SH-SY5Y (cell line): ENCODE measurements at regions not wholly inside any gene's neighbourhood (a gene's known extent, or its start where the extent isn't known, plus 50 kb on each side); places are given as distances from the start of the nearest gene placed in this dataset.

Experiments used
- GATA2 ChIP-seq: IDR thresholded peaks from 2 replicates; pipeline ENCODE4 v1.6.1; 2011; ENCODE audit warnings: mild to moderate bottlenecking, low read depth, low read length
- GATA3 ChIP-seq: IDR thresholded peaks from 2 replicates; pipeline ENCODE4 v1.6.1; 2011; ENCODE audit warnings: low read depth, mild to moderate bottlenecking, low read length, moderate library complexity

- TF ChIP-seq GATA3, result no peak
- no peak for TF ChIP-seq GATA2
Measured at GRCh38 chr2:17036361-17036760, 370.7 kb upstream of the CYRIA start.

DNA sequence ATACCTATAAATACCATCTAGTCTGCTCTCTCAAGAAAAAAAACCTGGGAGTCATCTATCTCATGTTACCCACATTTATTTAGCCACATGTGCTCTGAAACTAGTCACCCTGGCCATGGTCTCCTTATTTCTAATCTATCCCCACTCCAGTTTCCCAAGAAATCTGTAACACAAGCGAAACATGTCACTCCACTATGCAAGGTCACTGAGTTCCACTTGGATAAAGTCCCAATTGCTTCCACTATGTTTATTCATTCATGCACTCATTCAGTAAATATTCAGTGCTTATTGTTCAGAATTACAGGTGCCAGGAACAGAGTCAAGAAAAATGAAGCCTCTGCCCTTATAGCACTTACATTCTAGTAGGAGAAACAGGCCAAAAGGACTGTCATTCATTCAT, 369.4 kb upstream of the CYRIA start:
- no peak for TF ChIP-seq GATA2
- no peak for TF ChIP-seq GATA3

GRCh38 chr2:17030047-17030446, 364.4 kb upstream of the CYRIA start:
- peak; percentile 95 for TF ChIP-seq GATA2
- peak; percentile 98 for TF ChIP-seq GATA3

- TF ChIP-seq GATA3 (no peak), GATA2 (no peak)
Measured at GRCh38 chr2:17012297-17012696, 346.7 kb upstream of the CYRIA start.

- TF ChIP-seq GATA3, result 0 out of 2 replicates have a peak, but pooled peaks have one; percentile 16
- TF ChIP-seq GATA2, result no peak
Measured at GRCh38 chr2:17010104-17010503, 344.5 kb upstream of the CYRIA start.

- TF ChIP-seq GATA2 (peak; percentile 98), GATA3 (peak; percentile 99)
Measured at GRCh38 chr2:17000184-17000482, 334.5 kb upstream of the CYRIA start.

DNA sequence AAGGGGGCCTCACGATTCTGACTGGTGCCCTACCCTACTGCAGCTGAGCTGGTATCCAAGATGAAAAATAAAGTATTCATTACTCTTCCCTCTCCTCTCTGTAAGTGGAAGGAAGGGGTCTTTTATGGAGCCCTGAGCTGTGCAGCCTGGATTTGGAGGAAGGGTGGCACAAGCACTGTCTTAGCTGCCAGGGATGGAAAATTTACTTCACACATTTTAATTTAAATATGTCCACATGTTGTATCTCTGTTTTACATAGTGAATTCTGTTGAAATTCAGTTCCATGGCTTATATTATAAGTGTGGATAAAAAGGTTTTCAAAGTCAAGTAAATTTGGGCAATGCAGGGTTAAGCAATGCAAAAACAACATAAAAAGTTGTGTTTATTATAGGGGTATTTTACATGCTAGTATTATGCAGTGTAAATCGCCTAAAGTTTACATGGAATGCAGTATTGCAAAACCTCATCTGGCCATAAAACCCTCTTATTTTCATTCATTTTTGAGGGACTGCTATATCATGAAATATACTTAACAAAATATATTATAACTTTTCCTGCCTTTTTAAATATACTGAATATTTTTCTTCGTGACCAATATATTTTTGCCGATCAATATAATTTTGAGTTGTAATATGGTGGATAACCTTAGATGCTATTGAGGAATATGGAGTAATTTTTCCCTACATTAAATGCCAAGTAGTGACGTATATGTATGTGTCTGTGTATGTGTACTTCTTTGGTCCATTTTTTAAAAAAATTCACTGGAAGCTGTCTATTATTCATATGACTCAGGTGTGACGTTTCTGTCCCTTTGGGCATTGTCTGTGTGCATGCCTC, 333.9 kb upstream of the CYRIA start:
- TF ChIP-seq GATA2, result no peak
- no peak for TF ChIP-seq GATA3

DNA sequence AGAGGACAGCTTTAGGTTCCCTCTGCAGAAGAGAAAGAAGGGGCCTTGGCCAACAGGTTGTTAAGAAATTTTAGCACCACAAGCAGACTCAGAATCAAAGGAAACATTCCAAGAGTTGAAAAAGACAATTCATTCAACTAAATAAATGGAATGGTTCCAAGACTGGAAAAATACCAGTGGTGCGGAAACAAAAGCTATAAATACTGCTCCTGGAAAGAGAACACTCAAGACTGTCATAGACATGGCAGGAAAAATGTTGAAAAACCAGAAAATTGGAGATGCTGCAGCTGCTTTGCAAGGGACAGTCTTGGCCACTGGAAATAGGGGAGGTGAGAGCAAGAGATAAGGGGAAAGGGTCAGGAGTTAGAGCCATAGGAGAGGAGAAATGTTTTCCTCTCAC, 312.7 kb upstream of the CYRIA start:
- TF ChIP-seq GATA3 (no peak), GATA2 (no peak)

DNA sequence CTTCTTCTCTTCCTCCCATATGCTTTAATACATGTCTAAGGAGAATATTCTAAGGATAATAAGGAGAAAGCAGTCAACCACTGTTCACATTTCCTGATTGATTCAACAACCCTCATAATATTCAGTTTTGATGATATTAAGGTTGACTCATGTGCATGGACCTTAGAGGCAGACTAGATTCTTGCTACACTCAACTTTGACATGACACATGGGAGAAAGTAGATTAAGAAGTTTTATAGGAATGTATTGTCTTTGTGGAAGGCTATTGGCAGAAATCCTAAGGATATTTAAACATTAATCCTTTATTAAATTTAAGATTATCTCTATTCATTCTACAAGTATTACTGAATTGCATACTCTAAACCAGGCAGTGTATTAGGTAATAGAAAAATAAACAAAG, 309.1 kb upstream of the CYRIA start:
- TF ChIP-seq GATA3, result no peak
- no peak for TF ChIP-seq GATA2

DNA sequence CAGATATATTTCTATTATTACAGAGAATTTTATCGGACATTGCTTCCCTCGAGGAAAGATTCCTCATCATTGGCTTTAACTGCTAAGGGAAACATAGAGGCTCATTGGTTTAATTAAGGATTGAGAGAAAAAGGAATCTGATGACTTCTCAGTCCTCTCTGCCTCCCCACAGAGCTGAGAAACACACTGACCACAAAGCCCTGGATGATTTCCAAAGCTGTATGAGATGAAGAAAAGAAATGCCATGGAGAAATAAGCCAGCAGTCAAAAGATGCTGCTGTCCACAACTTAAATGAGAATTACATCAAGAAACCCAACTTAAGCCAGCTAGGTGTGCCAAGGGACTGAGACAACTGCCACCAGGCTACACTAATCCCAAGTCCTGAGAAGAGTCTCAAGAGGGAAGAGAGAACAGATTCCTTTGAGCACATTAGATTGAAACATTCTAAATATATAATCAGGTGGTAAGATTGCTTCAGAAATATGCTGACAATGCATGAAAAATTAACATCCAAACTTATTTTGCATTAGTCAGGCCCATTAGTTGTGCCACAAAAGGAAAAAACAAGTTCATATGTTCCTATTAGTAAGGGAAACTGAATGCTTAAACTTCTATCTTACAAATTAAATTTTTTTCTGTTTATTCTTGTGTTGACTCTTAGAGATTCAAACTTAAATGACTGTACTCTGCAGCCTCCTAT, 308.1 kb upstream of the CYRIA start:
- no peak for TF ChIP-seq GATA2
- TF ChIP-seq GATA3, result no peak

- TF ChIP-seq GATA2 (no peak), GATA3 (no peak)
Measured at GRCh38 chr2:16972276-16972675, 306.6 kb upstream of the CYRIA start.

- TF ChIP-seq GATA3, result no peak
- TF ChIP-seq GATA2, result no peak
Measured at GRCh38 chr2:16971722-16972234, 306.1 kb upstream of the CYRIA start.

DNA sequence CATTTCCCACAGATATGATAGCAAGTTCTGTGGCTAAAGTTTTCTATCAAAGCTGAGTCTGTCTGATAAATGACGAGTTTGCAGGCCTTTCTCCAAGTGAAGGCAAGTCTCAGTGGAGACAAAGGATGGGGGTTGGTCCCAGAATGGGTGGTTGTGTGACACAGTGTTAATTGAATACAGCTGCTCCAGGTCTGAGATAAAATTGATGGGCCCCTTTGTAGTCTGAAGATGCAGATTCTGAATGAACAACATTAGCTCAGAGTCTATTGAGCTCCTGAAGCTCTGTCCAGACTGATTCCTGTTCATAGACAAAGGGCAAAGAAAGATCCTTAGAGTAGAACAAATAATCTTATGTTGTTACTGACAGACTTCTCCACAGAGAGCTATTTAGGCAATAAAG, 296.9 kb upstream of the CYRIA start:
- TF ChIP-seq GATA3, result 0 out of 2 replicates have a peak, but pooled peaks have one; percentile 74
- peak; percentile 67; the same call in 1 of the 2 replicates for TF ChIP-seq GATA2

DNA sequence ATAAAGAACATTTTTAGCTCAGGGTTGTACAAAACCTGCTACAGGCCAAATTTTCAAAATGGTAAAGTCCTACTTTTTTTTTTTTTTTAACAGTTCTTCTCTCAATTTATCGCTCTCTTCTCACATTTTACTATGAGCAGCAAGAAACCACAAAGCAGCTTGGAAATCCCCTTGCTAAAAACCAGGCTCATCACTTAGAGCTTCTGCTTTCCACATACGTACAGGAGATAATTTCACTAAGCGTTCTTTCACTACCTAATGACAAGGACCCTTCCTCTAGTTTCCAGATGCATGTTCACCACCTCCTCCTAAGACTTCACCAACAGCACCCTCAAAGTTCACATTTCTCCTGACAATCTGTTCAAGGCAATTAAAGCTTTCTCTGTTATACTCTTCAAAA, 294.9 kb upstream of the CYRIA start:
- no peak for TF ChIP-seq GATA3
- TF ChIP-seq GATA2, result no peak

DNA sequence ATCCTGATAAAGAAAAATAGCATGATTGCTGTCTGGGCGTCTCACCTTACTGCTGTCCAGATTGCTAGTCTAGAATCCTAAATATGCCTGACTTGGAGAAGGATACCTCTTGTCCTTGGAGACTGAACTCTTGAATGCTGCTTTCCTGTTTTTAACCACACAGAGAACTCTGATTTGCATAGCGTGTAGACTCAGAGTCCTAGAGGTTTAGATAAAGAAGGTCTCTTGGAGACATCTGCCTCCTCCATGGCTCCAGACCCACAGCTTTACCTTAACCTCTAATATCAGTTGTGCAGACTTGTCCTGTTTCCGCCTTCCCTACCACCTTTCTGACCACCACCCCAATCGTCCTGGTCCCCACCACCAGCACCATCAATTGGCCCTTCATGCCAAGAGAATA, 292.6 kb upstream of the CYRIA start:
- TF ChIP-seq GATA2, result no peak
- no peak for TF ChIP-seq GATA3

- TF ChIP-seq GATA3, result no peak
- no peak for TF ChIP-seq GATA2
Measured at GRCh38 chr2:16952805-16953204, 287.2 kb upstream of the CYRIA start.
